Prostate gland (tissue), 2 donors: ENCODE measurements at regions not wholly inside any gene's neighbourhood (a gene's known extent, or its start where the extent isn't known, plus 50 kb on each side); places are given as distances from the start of the nearest gene placed in this dataset.

Experiments
- DNase-seq: peaks from one replicate; pipeline ENCODE4 v3.0.0-alpha.2; 2019; ENCODE audit warnings: low spot score
- H3K27ac ChIP-seq, 2 donors: fragments of 200-600 bp; sonication (generic); 2 replicates each; pipeline ENCODE4 v1.5.1; 2017 to 2019
- H3K27me3 ChIP-seq: fragments of 200-600 bp; sonication (generic); replicated peaks from 2 replicates; pipeline ENCODE4 v1.5.1; 2019; ENCODE audit not compliant: insufficient read depth
- H3K36me3 ChIP-seq, 2 donors: fragments of 200-600 bp; sonication (generic); 1 replicate in 1 of 2; 2 replicates in 1 of 2; pipeline versions ENCODE4 v1.5.1 to v1.8.1; 2017 to 2019
- H3K4me1 ChIP-seq: fragments of 200-600 bp; sonication (generic); replicated peaks from 2 replicates; pipeline ENCODE4 v1.5.1; 2019
- H3K4me3 ChIP-seq, 2 donors: fragments of 200-600 bp; sonication (generic); 2 replicates each; pipeline ENCODE4 v1.5.1; 2017 to 2019
- H3K9me3 ChIP-seq: fragments of 200-600 bp; sonication (generic); 2 replicates; pipeline ENCODE4 v1.5.1; 2017
- POLR2A ChIP-seq: fragments of 450-650 bp; IDR thresholded peaks from one replicate; pipeline ENCODE4 v1.6.1; 2016; ENCODE audit warnings: antibody characterized with exemption, mild to moderate bottlenecking
- POLR2AphosphoS5 ChIP-seq: sonication (generic); formaldehyde crosslinking; IDR thresholded peaks from one replicate; pipeline ENCODE4 v1.6.1; 2017; ENCODE audit warnings: antibody characterized with exemption
- WGBS: methylation state at CpG from one replicate; pipeline ENCODE4 v1.1.5; 2018; 5-methylcytosine and 5-hydroxymethylcytosine counted together
- intact Hi-C: fragments of 100-400 bp; cut with DNase I; formaldehyde crosslinking; loops from one replicate; pipeline ENCODE4 v1.14.2; 2022
- TF ChIP-seq, protein P1 (sequence below), 4 experiments: fragments of 200-600 bp in 2 of 4; fragments of 450-650 bp in 2 of 4; sonication (generic) in 2 of 4; IDR thresholded peaks; 1 replicate in 3 of 4; 2 replicates in 1 of 4; pipeline ENCODE4 v1.5.1; 2016 to 2019; ENCODE audit warnings: antibody characterized with exemption in 4 of 4, mild to moderate bottlenecking in 2 of 4, moderate library complexity in 2 of 4

DNA sequence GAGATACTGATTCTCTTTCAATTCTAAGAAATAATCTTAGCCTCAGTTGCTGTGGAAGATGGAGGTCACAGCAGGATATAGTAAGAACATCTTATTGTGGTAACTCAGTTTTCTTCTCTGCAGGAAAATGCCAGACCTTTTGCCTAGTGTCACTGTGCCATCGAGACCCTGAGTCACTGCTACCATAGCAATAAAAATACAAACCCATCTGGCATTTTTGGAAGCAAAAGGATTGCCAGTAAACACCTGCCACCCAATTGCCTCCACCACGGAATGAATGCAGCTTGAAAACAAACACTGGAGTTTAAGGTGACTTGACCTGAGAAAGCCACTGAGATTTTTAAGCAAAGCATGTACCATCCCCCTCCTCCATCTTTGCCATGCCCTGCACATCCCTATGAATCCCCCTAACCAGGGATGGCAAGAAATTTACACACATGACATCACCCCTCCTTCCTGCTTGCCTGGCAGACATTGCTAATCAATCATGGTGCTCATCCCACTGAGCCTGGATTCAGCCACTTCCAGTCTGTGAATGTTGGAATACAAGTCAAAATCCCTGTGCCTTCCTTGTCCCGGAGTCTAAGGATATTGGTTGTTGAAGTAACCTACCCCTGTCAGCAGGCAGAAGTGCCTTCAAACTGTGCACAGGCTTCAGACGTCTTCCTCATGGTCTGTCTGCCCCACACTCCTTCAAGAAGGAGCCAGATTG is 59.6 kb upstream of the MAMLD1 start:
- no peak for DNase-seq
- TF ChIP-seq POLR2AphosphoS5 (no peak), POLR2A (no peak)
- TF ChIP-seq, protein P1, sequence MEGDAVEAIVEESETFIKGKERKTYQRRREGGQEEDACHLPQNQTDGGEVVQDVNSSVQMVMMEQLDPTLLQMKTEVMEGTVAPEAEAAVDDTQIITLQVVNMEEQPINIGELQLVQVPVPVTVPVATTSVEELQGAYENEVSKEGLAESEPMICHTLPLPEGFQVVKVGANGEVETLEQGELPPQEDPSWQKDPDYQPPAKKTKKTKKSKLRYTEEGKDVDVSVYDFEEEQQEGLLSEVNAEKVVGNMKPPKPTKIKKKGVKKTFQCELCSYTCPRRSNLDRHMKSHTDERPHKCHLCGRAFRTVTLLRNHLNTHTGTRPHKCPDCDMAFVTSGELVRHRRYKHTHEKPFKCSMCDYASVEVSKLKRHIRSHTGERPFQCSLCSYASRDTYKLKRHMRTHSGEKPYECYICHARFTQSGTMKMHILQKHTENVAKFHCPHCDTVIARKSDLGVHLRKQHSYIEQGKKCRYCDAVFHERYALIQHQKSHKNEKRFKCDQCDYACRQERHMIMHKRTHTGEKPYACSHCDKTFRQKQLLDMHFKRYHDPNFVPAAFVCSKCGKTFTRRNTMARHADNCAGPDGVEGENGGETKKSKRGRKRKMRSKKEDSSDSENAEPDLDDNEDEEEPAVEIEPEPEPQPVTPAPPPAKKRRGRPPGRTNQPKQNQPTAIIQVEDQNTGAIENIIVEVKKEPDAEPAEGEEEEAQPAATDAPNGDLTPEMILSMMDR (IDR thresholded peaks at IDR 0.05) = no peak
- intact Hi-C loops = no loop called here

DNA sequence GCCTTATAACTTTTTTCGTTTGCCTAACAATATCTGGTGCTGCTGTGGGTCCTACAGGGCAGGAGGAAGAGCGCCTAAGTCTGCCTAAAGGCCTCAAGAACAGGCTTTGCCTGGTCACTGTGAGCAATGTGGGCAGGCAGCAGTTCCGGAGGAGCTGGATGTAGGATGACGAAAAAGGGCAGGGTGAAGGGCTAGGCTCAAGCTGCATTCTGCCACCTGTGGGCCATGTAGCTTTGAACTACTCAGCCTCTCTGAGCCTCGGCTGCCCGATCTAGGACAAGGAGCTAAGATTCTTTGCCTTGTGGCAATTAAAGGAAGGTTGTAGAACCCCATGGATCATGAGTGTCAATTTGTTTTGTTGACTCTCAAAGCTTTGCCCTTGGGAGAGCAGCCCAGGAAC is 57.1 kb upstream of the MAMLD1 start:
- H3K9me3 ChIP-seq = no peaks in the 10 kb centered on the region
- no peak overlapping the region for H3K4me3 ChIP-seq
- WGBS = 92% methylated on average over 6 of the region's 6 CpGs
- H3K4me1 ChIP-seq = no peaks in the 10 kb centered on the region
- intact Hi-C loops = no loop called here
- DNase-seq = no peak
- TF ChIP-seq, protein P1 (IDR thresholded peaks at IDR 0.05) = no peak
- TF ChIP-seq POLR2AphosphoS5 (no peak), POLR2A (no peak)
- no peaks in the 10 kb centered on the region for H3K36me3 ChIP-seq
- H3K27ac ChIP-seq = no peak overlapping the region
- H3K27me3 ChIP-seq = no peaks in the 10 kb centered on the region

More for the DNA sequence above, 59.6 kb upstream of the MAMLD1 start:
- WGBS = 71% methylated on average over 4 of the region's 4 CpGs
- H3K27ac ChIP-seq = no peak overlapping the region
- H3K4me3 ChIP-seq = no peak overlapping the region
- H3K27me3 ChIP-seq = no peaks in the 10 kb centered on the region
- H3K9me3 ChIP-seq = no peaks in the 10 kb centered on the region
- no peaks in the 10 kb centered on the region for H3K4me1 ChIP-seq
- H3K36me3 ChIP-seq = no peaks in the 10 kb centered on the region

DNA sequence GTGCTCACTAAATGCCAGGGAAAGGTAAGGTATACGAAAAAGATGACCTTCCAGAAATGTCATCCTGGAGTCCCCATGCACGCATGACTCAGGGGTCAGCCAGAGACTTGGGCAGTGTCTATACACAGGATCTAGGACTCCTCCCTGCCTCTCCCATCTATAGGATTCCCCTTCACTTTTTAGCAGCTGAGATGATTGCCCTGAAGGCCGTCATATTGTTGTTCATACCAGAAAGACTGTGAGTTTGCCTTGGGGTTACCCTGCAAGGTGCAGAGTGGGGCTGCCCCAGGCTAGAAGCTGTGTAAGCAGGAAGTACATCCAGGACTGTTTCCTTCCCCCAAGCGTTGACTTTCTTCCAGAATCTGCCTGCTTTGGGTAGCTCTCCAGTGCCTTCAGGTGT is 55.1 kb upstream of the MAMLD1 start:
- WGBS = 96% methylated on average over 3 of the region's 4 CpGs
- Histone ChIP-seq H3K4me1 (no peaks in the 10 kb centered on the region), H3K27me3 (no peaks in the 10 kb centered on the region), H3K27ac (no peak overlapping the region), H3K9me3 (no peaks in the 10 kb centered on the region), H3K4me3 (no peak overlapping the region), H3K36me3 (no peaks in the 10 kb centered on the region)
- intact Hi-C loops = no loop called here
- no peak for DNase-seq
- TF ChIP-seq POLR2A = no peak
- TF ChIP-seq, protein P1 (IDR thresholded peaks at IDR 0.05) = no peak
- TF ChIP-seq POLR2AphosphoS5 = no peak

DNA sequence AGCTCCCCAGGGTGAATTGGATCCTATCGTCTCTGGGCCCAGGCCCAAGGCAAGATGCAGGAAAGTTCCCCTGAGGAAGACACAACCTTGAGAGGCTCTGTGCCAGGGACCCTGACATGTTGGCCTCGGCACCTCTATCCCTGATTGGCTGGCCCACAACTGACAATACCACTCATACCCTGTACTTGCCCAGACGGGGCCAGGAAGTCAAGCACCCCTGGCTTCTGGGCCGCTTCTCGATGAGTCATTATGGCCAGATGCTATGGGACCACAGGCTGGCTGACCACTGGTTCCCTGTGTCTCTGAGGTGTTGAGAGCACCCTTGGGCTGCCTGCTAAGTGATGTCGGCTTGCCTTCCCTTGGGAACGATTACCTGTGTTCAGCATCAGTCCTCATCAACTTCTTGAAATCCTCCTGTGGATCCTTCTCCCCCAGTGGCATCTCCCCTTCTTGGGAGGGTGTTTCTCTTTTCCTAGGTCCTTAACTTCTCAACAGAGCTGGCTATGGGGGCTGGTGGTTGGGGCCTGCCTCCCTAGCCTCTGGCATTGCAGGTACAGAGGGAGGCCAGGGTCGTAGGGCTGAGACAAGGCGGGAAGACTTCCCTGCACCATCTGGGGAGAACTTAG is 54.5 kb upstream of the MAMLD1 start:
- H3K4me3 ChIP-seq = no peak overlapping the region
- no peaks in the 10 kb centered on the region for H3K9me3 ChIP-seq
- H3K36me3 ChIP-seq = no peaks in the 10 kb centered on the region
- H3K27ac ChIP-seq = no peak overlapping the region
- DNase-seq = no peak
- TF ChIP-seq, protein P1 (IDR thresholded peaks at IDR 0.05) = no peak
- no peak for TF ChIP-seq POLR2A
- TF ChIP-seq POLR2AphosphoS5 = no peak
- no peaks in the 10 kb centered on the region for H3K27me3 ChIP-seq
- no peaks in the 10 kb centered on the region for H3K4me1 ChIP-seq
- WGBS = 94% methylated on average over 7 of the region's 9 CpGs
- intact Hi-C loops = no loop called here

DNA sequence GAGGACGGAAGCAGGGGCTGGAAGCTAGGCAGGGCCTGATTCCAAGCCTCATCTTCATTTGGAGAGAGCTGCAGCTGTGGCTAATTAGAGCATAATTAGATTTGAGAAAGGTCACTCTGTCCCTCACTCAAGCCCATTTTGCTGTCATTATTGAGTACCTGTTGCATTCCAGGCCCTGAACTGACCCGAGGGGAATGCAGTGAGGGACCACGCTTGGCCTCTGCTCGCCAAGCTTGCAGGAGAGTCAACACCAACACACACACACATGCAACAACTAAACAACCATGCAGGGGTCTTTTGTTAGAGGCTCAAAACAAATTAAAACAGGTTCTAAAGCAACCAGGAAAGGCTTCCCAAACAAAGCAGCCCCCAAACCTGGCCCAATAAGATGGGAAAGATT is 52.7 kb upstream of the MAMLD1 start:
- 97% methylated on average over 4 of the region's 4 CpGs for WGBS
- no peak overlapping the region for H3K4me3 ChIP-seq
- no peaks in the 10 kb centered on the region for H3K9me3 ChIP-seq
- no peak overlapping the region for H3K27ac ChIP-seq
- intact Hi-C loops = no loop called here
- no peaks in the 10 kb centered on the region for H3K27me3 ChIP-seq
- TF ChIP-seq POLR2AphosphoS5 (no peak), POLR2A (no peak)
- TF ChIP-seq, protein P1 (IDR thresholded peaks at IDR 0.05) = no peak
- no peaks in the 10 kb centered on the region for H3K36me3 ChIP-seq
- H3K4me1 ChIP-seq = no peaks in the 10 kb centered on the region
- DNase-seq = no peak
